PC-3 (cell line): ENCODE measurements at regions not wholly inside any gene's neighbourhood (a gene's known extent, or its start where the extent isn't known, plus 50 kb on each side); places are given as distances from the start of the nearest gene placed in this dataset.
A peak's percentile ranks its signal among the peaks of the same experiment; 100 is the strongest.

Experiments
- EZH2 ChIP-seq: fragments of 300-600 bp; sonication (generic); IDR thresholded peaks from one replicate; pipeline ENCODE4 v1.6.1; 2017; ENCODE audit warnings: antibody characterized with exemption, mild to moderate bottlenecking, low read length; ENCODE audit not compliant: unreplicated experiment
- EZH2phosphoT487 ChIP-seq: fragments of 300-600 bp; sonication (generic); IDR thresholded peaks from 2 replicates; pipeline ENCODE4 v1.6.1; 2018; ENCODE audit warnings: mild to moderate bottlenecking, antibody characterized with exemption, low read length, borderline replicate concordance
- TF ChIP-seq, protein P1 (sequence below): fragments of 300-600 bp; sonication (generic); conservative IDR thresholded peaks from 2 replicates; pipeline ENCODE4 v1.5.1; 2017; ENCODE audit warnings: antibody characterized with exemption, low read depth, mild to moderate bottlenecking, low read length

DNA sequence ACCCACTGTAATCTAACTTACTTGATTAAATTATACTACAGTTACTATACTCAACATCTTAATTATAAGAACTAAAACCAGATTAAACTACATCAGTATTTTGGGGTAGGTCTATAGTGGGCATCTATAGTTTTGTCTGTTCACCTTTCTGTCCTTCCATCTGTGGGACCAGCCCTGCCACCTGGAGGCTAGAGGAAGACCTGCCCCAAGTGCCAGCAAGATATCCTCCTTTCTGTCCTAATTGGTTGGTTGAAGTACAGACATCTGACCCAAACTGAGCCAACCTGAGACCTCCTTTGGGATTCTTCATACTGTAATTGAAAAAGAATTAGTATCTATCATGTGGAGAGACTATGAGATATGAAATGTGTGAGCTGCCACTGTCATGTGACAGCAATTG is 172.2 kb upstream of the TLL1 start:
- TF ChIP-seq EZH2 (no peak), EZH2phosphoT487 (no peak)
- TF ChIP-seq, protein P1, sequence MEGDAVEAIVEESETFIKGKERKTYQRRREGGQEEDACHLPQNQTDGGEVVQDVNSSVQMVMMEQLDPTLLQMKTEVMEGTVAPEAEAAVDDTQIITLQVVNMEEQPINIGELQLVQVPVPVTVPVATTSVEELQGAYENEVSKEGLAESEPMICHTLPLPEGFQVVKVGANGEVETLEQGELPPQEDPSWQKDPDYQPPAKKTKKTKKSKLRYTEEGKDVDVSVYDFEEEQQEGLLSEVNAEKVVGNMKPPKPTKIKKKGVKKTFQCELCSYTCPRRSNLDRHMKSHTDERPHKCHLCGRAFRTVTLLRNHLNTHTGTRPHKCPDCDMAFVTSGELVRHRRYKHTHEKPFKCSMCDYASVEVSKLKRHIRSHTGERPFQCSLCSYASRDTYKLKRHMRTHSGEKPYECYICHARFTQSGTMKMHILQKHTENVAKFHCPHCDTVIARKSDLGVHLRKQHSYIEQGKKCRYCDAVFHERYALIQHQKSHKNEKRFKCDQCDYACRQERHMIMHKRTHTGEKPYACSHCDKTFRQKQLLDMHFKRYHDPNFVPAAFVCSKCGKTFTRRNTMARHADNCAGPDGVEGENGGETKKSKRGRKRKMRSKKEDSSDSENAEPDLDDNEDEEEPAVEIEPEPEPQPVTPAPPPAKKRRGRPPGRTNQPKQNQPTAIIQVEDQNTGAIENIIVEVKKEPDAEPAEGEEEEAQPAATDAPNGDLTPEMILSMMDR: peak; percentile 64
